ENCODE measurements at regions not wholly inside any gene's neighbourhood (a gene's known extent, or its start where the extent isn't known, plus 50 kb on each side); places are given as distances from the start of the nearest gene placed in this dataset.

DNA sequence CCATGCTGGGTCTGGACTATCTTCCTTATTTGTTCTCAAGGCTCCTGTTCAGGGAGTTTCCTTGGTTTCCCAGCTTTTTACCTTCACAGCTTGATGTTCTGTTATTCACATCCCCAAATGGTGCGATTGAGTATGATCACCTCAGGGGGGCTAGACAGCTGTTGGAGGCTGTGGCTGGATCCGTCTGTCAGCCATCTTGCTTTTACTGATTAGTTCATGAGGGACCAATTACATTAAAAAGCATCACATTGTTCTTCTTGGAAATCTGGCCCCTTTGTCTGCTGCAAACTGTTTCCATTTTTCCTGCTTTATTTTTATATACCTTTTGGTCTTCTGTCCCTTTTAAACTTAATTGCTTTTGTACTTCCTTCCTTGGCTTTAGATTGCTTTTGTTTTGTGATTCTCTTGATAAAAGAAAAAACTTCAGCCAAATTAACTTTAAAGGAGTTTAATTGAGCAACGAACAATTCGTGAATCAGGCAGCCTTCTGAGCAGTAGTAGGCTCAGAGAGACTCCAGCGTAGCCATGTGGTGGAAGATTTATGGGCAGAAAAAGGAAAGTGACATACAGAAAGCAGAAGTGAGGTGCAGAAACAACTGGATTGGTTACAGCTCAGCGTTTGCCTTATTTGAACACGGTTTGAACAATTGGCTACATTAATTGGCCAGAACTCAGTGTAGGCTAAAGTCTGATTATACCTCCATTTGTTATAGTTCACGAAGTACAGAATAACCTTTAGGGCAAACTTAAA, 208.7 kb downstream of the AEBP2 start:
- DNase-seq (ENCODE audit: low read depth in 2 of 2): peak in 1 of 2 donors; percentile 9
- TF ChIP-seq, protein P1, sequence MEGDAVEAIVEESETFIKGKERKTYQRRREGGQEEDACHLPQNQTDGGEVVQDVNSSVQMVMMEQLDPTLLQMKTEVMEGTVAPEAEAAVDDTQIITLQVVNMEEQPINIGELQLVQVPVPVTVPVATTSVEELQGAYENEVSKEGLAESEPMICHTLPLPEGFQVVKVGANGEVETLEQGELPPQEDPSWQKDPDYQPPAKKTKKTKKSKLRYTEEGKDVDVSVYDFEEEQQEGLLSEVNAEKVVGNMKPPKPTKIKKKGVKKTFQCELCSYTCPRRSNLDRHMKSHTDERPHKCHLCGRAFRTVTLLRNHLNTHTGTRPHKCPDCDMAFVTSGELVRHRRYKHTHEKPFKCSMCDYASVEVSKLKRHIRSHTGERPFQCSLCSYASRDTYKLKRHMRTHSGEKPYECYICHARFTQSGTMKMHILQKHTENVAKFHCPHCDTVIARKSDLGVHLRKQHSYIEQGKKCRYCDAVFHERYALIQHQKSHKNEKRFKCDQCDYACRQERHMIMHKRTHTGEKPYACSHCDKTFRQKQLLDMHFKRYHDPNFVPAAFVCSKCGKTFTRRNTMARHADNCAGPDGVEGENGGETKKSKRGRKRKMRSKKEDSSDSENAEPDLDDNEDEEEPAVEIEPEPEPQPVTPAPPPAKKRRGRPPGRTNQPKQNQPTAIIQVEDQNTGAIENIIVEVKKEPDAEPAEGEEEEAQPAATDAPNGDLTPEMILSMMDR (conservative IDR thresholded peaks at IDR 0.05 in 1 of 2, IDR thresholded peaks at IDR 0.05 in 1 of 2; ENCODE audit: low read depth in 1 of 2, low read length in 2 of 2): no peak
- TF ChIP-seq EZH2 (IDR thresholded peaks at IDR 0.05; ENCODE audit: low read length, missing control alignments): no peak
- no peak overlapping the region for H3K9ac ChIP-seq (ENCODE audit: insufficient read depth, low read length)
- H3K27me3 ChIP-seq (ENCODE audit: control insufficient read depth, insufficient read depth, low read length): no peaks in the 10 kb centered on the region
- no peak overlapping the region for H3K4me3 ChIP-seq (replicated peaks in 1 of 4; ENCODE audit: control extremely low read depth in 1 of 4, insufficient read depth in 1 of 4, low read depth in 3 of 4, low read length in 4 of 4)
- H3K9me3 ChIP-seq (ENCODE audit: control insufficient read depth, insufficient read depth, low read depth, low read length): no peaks in the 10 kb centered on the region
- H4K20me1 ChIP-seq (ENCODE audit: control insufficient read depth, extremely low read depth, insufficient read depth, low read length): no peaks in the 10 kb centered on the region
- H3K36me3 ChIP-seq (ENCODE audit: control insufficient read depth, insufficient read depth, low read length): no peaks in the 10 kb centered on the region
- no peak overlapping the region for H2AFZ ChIP-seq (ENCODE audit: low read length)
- no peak overlapping the region for H3K27ac ChIP-seq (ENCODE audit: insufficient read depth, low read length)
- no peak overlapping the region for H3K4me2 ChIP-seq (ENCODE audit: extremely low read depth, insufficient read depth, low read length)
- no peaks in the 10 kb centered on the region for H3K4me1 ChIP-seq (ENCODE audit: control insufficient read depth, extremely low read depth, insufficient read depth, low read length)
- H3K79me2 ChIP-seq (ENCODE audit: control insufficient read depth, insufficient read depth, low read length): no peaks in the 10 kb centered on the region

GRCh38 chr12:19648591-19648990, 209.3 kb downstream of the AEBP2 start:
- no peaks in the 10 kb centered on the region for H3K4me1 ChIP-seq (ENCODE audit: control insufficient read depth, extremely low read depth, insufficient read depth, low read length)
- no peak overlapping the region for H2AFZ ChIP-seq (ENCODE audit: low read length)
- no peaks in the 10 kb centered on the region for H3K9me3 ChIP-seq (ENCODE audit: control insufficient read depth, insufficient read depth, low read depth, low read length)
- H3K9ac ChIP-seq (ENCODE audit: insufficient read depth, low read length): no peak overlapping the region
- no peaks in the 10 kb centered on the region for H3K36me3 ChIP-seq (ENCODE audit: control insufficient read depth, insufficient read depth, low read length)
- H3K4me2 ChIP-seq (ENCODE audit: extremely low read depth, insufficient read depth, low read length): no peak overlapping the region
- no peaks in the 10 kb centered on the region for H3K27me3 ChIP-seq (ENCODE audit: control insufficient read depth, insufficient read depth, low read length)
- TF ChIP-seq EZH2 (IDR thresholded peaks at IDR 0.05; ENCODE audit: low read length, missing control alignments): no peak
- TF ChIP-seq, protein P1 (conservative IDR thresholded peaks at IDR 0.05 in 1 of 2, IDR thresholded peaks at IDR 0.05 in 1 of 2; ENCODE audit: low read depth in 1 of 2, low read length in 2 of 2): no peak
- no peak overlapping the region for H3K27ac ChIP-seq (ENCODE audit: insufficient read depth, low read length)
- H3K4me3 ChIP-seq (replicated peaks in 1 of 4; ENCODE audit: control extremely low read depth in 1 of 4, insufficient read depth in 1 of 4, low read depth in 3 of 4, low read length in 4 of 4): no peak overlapping the region
- no peaks in the 10 kb centered on the region for H3K79me2 ChIP-seq (ENCODE audit: control insufficient read depth, insufficient read depth, low read length)
- H4K20me1 ChIP-seq (ENCODE audit: control insufficient read depth, extremely low read depth, insufficient read depth, low read length): no peaks in the 10 kb centered on the region
- no peak for DNase-seq (ENCODE audit: low read depth in 2 of 2)

DNA sequence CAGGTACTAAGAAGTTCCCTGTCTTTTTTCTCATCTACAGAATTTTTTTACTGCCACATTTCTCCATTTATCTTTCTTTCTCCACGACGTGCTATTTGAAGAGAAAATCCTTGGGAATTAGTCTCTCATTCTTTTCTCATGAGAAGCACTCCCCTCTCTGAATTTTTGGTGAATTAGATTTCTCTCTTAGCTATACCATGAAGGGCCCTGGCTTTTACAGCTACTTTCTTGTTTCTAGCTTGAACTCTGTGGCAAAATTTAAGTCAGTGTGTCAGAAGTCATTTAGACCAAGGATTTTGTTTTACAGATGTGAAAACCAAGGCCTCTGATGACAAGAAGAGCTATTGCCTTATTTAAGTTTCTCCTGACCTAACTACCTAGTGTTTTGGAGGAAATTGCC, 213.1 kb downstream of the AEBP2 start:
- peaks cover 5% of the 10 kb centered on the region for H3K4me1 ChIP-seq (ENCODE audit: control insufficient read depth, extremely low read depth, insufficient read depth, low read length)
- peak overlapping the region; percentile 14 for H3K27ac ChIP-seq (ENCODE audit: insufficient read depth, low read length)
- DNase-seq (ENCODE audit: low read depth in 2 of 2): peak in 1 of 2 donors; percentile 17
- H3K9ac ChIP-seq (ENCODE audit: insufficient read depth, low read length): no peak overlapping the region
- H3K4me2 ChIP-seq (ENCODE audit: extremely low read depth, insufficient read depth, low read length): no peak overlapping the region
- H2AFZ ChIP-seq (ENCODE audit: low read length): peak overlapping the region; percentile 23
- no peaks in the 10 kb centered on the region for H3K36me3 ChIP-seq (ENCODE audit: control insufficient read depth, insufficient read depth, low read length)
- H3K27me3 ChIP-seq (ENCODE audit: control insufficient read depth, insufficient read depth, low read length): no peaks in the 10 kb centered on the region
- H4K20me1 ChIP-seq (ENCODE audit: control insufficient read depth, extremely low read depth, insufficient read depth, low read length): no peaks in the 10 kb centered on the region
- H3K9me3 ChIP-seq (ENCODE audit: control insufficient read depth, insufficient read depth, low read depth, low read length): no peaks in the 10 kb centered on the region
- H3K4me3 ChIP-seq (replicated peaks in 1 of 4; ENCODE audit: control extremely low read depth in 1 of 4, insufficient read depth in 1 of 4, low read depth in 3 of 4, low read length in 4 of 4): no peak overlapping the region
- H3K79me2 ChIP-seq (ENCODE audit: control insufficient read depth, insufficient read depth, low read length): no peaks in the 10 kb centered on the region
- no peak for TF ChIP-seq EZH2 (IDR thresholded peaks at IDR 0.05; ENCODE audit: low read length, missing control alignments)
- TF ChIP-seq, protein P1 (conservative IDR thresholded peaks at IDR 0.05 in 1 of 2, IDR thresholded peaks at IDR 0.05 in 1 of 2; ENCODE audit: low read depth in 1 of 2, low read length in 2 of 2): no peak

Measured in fibroblast of lung (primary cell).